HG02840 (cell line): ENCODE measurements at regions not wholly inside any gene's neighbourhood (a gene's known extent, or its start where the extent isn't known, plus 50 kb on each side); places are given as distances from the start of the nearest gene placed in this dataset.
"Not testable (repeated sequence)": the region's sequence is repeated elsewhere in the genome, so short reads cannot be mapped to it uniquely, and the experiment has no call there.

Experiments
- ATAC-seq: cut with Tn5 transposase; IDR thresholded peaks from one replicate; pipeline ENCODE4 v1.9.1; 2021; ENCODE audit warnings: mild to moderate bottlenecking, moderate library complexity, moderate number of reproducible peaks; ENCODE audit not compliant: unreplicated experiment, low FRiP score

- ATAC-seq, result no peak
Observed at GRCh38 chr12:91777268-91777992, 368.2 kb downstream of the BTG1 start.

- no peak for ATAC-seq
Observed at GRCh38 chr12:91774434-91774921, 371.2 kb downstream of the BTG1 start.

- no peak for ATAC-seq
Observed at GRCh38 chr12:91773749-91774429, 371.8 kb downstream of the BTG1 start.

- ATAC-seq, result no peak
Observed at GRCh38 chr12:91772411-91772810, 373.2 kb downstream of the BTG1 start.

GRCh38 chr12:91769736-91770135 lies 375.9 kb downstream of the BTG1 start:
- no peak for ATAC-seq

- ATAC-seq, result no peak
Observed at GRCh38 chr12:91767237-91767636, 378.4 kb downstream of the BTG1 start.

- no peak for ATAC-seq
Observed at GRCh38 chr12:91766454-91766853, 379.2 kb downstream of the BTG1 start.

GRCh38 chr12:91763654-91764370 lies 381.8 kb downstream of the BTG1 start:
- no peak for ATAC-seq

GRCh38 chr12:91753649-91754048 lies 392.0 kb downstream of the BTG1 start:
- ATAC-seq, result no peak

- no peak for ATAC-seq
Observed at GRCh38 chr12:91746976-91747375, 398.7 kb downstream of the BTG1 start.

GRCh38 chr12:91744597-91744996 lies 401.0 kb downstream of the BTG1 start:
- ATAC-seq, result no peak

GRCh38 chr12:91743704-91744321 lies 401.8 kb downstream of the BTG1 start:
- no peak for ATAC-seq

GRCh38 chr12:91743280-91743679 lies 402.4 kb downstream of the BTG1 start:
- ATAC-seq, result no peak

GRCh38 chr12:91741932-91742331 lies 403.7 kb downstream of the BTG1 start:
- no peak for ATAC-seq

- ATAC-seq, result not testable (repeated sequence)
Observed at GRCh38 chr12:91733846-91734245, 411.8 kb downstream of the BTG1 start.

- ATAC-seq, result no peak
Observed at GRCh38 chr12:91732086-91732485, 413.6 kb downstream of the BTG1 start.

GRCh38 chr12:91729543-91729942 lies 416.1 kb downstream of the BTG1 start:
- no peak for ATAC-seq

- no peak for ATAC-seq
Observed at GRCh38 chr12:91723191-91723590, 422.5 kb downstream of the BTG1 start.

GRCh38 chr12:91722072-91722471 lies 423.6 kb downstream of the BTG1 start:
- ATAC-seq, result no peak

- no peak for ATAC-seq
Observed at GRCh38 chr12:91721023-91721422, 424.6 kb downstream of the BTG1 start.

GRCh38 chr12:91718326-91718725 lies 427.3 kb downstream of the BTG1 start:
- no peak for ATAC-seq
